Endothelial cell of umbilical vein (primary cell): ENCODE measurements at regions not wholly inside any gene's neighbourhood (a gene's known extent, or its start where the extent isn't known, plus 50 kb on each side); places are given as distances from the start of the nearest gene placed in this dataset.
A peak's percentile ranks its signal among the peaks of the same experiment; 100 is the strongest.

ENCODE experiments used
- BruUV-seq: library from RNA; stranded (reverse); fragments of 400-500 nt; replicated peaks from 2 replicates; lab custom pipeline; 2021; lab: Mats Ljungman, UMichigan
- CTCF ChIA-PET: fragments of 300-600, 350-600 bp; sonication (Branson Sonifier 250); formaldehyde crosslinking; loops from one replicate; lab custom pipeline; 2021; ENCODE audit warnings: antibody characterized with exemption, inconsistent platforms; lab: Charles Lee
- POLR2A ChIA-PET: fragments of 300-600, 350-600 bp; sonication (Branson Sonifier 250); formaldehyde crosslinking; loops from one replicate; lab custom pipeline; 2021; ENCODE audit warnings: antibody characterized with exemption, inconsistent platforms; lab: Charles Lee
- DNase-seq: peaks from one replicate; pipeline ENCODE4 v3.0.0-alpha.2; 2011; ENCODE audit warnings: low read depth, low spot score
- FAIRE-seq: peaks from 2 replicates; lab custom pipeline; 2011; peaks lifted over from hg19 to GRCh38; lab: Jason Lieb, UNC
- H2AFZ ChIP-seq: 2 replicates; pipeline ENCODE4 v1.6.0; 2012; ENCODE audit warnings: low read depth, low read length, control low read depth, inconsistent platforms
- H3K27ac ChIP-seq: 2 replicates; pipeline ENCODE4 v1.5.1; 2011; ENCODE audit warnings: low read depth, mild to moderate bottlenecking, control low read depth, low read length, moderate library complexity; ENCODE audit not compliant: insufficient read depth
- H3K27me3 ChIP-seq, 2 experiments: 2 replicates each; pipeline versions ENCODE4 v1.6.0 to v1.6.1; 2011; ENCODE audit warnings: low read length in 2 of 2, mixed read lengths in 1 of 2; ENCODE audit not compliant: control insufficient read depth in 2 of 2, insufficient read depth in 2 of 2
- H3K36me3 ChIP-seq, 2 experiments: 2 replicates in 1 of 2; 3 replicates in 1 of 2; pipeline ENCODE4 v1.5.1; 2011; ENCODE audit warnings: low read length in 2 of 2, mild to moderate bottlenecking in 1 of 2, moderate library complexity in 1 of 2; ENCODE audit not compliant: control insufficient read depth in 2 of 2, insufficient read depth in 2 of 2; ENCODE audit errors: extremely low read depth in 1 of 2
- H3K4me1 ChIP-seq: 3 replicates; pipeline ENCODE4 v1.5.1; 2011; ENCODE audit warnings: mild to moderate bottlenecking, low read length; ENCODE audit not compliant: control insufficient read depth, insufficient read depth; ENCODE audit errors: extremely low read depth
- H3K4me2 ChIP-seq: 2 replicates; pipeline ENCODE4 v1.6.1; 2011; ENCODE audit warnings: low read length, control low read depth, mixed read lengths; ENCODE audit not compliant: insufficient read depth
- H3K4me3 ChIP-seq, 3 experiments: fragments of 200-600 bp in 1 of 3; sonication (generic), shearing (Covaris generic) in 1 of 3; replicated peaks in 1 of 3; 2 replicates each; pipeline ENCODE4 v1.5.1; 2011 to 2016; ENCODE audit warnings: control low read depth in 3 of 3, low read length in 3 of 3, mild to moderate bottlenecking in 2 of 3, inconsistent platforms in 1 of 3, low read depth in 1 of 3, moderate library complexity in 1 of 3; ENCODE audit not compliant: insufficient read depth in 1 of 3
- H3K79me2 ChIP-seq: 2 replicates; pipeline ENCODE4 v1.6.0; 2012; ENCODE audit warnings: low read length, inconsistent platforms; ENCODE audit not compliant: control insufficient read depth, insufficient read depth
- H3K9ac ChIP-seq: replicated peaks from 2 replicates; pipeline ENCODE3; 2011; ENCODE audit warnings: low read length, control low read depth; ENCODE audit not compliant: insufficient read depth; ENCODE audit errors: extremely low read depth
- H3K9me1 ChIP-seq: replicated peaks from 3 replicates; pipeline ENCODE4 v1.6.0; 2011; ENCODE audit warnings: mild to moderate bottlenecking, low read length; ENCODE audit not compliant: control insufficient read depth, insufficient read depth; ENCODE audit errors: extremely low read depth
- H3K9me3 ChIP-seq: replicated peaks from 2 replicates; pipeline ENCODE4 v1.5.1; 2012; ENCODE audit warnings: low read length, inconsistent platforms; ENCODE audit not compliant: control insufficient read depth, insufficient read depth
- H4K20me1 ChIP-seq: replicated peaks from 2 replicates; pipeline ENCODE3; 2011; ENCODE audit warnings: mild to moderate bottlenecking, low read length; ENCODE audit not compliant: control insufficient read depth, insufficient read depth; ENCODE audit errors: extremely low read depth
- EZH2 ChIP-seq: IDR thresholded peaks from 2 replicates; pipeline ENCODE4 v1.6.1; 2012; ENCODE audit warnings: borderline replicate concordance, low read depth, mild to moderate bottlenecking, moderate library complexity, low read length, inconsistent platforms; ENCODE audit not compliant: severe bottlenecking
- FOS ChIP-seq: IDR thresholded peaks from 2 replicates; pipeline ENCODE4 v1.6.1; 2011; ENCODE audit warnings: mild to moderate bottlenecking, low read length, moderate library complexity, borderline replicate concordance; ENCODE audit not compliant: insufficient read depth
- GATA2 ChIP-seq: IDR thresholded peaks from 2 replicates; pipeline ENCODE4 v1.7.0; 2011; ENCODE audit warnings: low read depth, mild to moderate bottlenecking, moderate library complexity, mixed read lengths, low read length; ENCODE audit not compliant: insufficient read length, insufficient read depth
- JUN ChIP-seq: IDR thresholded peaks from 2 replicates; pipeline ENCODE4 v1.6.1; 2011; ENCODE audit warnings: borderline replicate concordance, low read depth; ENCODE audit not compliant: insufficient read length, insufficient read depth
- MYC ChIP-seq: IDR thresholded peaks from one replicate; pipeline ENCODE4 v1.6.1; 2011; ENCODE audit warnings: mild to moderate bottlenecking, low read depth, low read length
- POLR2A ChIP-seq: IDR thresholded peaks from 2 replicates; pipeline ENCODE4 v1.6.1; 2012; ENCODE audit warnings: low read depth, mild to moderate bottlenecking, control low read depth, low read length
- POLR2AphosphoS5 ChIP-seq: IDR thresholded peaks from 2 replicates; pipeline ENCODE4 v1.6.1; 2012; ENCODE audit warnings: low read depth, mild to moderate bottlenecking, control low read depth, low read length, moderate library complexity; ENCODE audit not compliant: insufficient read depth
- dilution Hi-C: fragments of 300-500 bp; cut with MboI; formaldehyde crosslinking; loops from one replicate; pipeline ENCODE4 v1.15.0; 2019; ENCODE audit warnings: low sequenced_read_pairs; ENCODE audit not compliant: extremely low pct_ligation_motif_present
- intact Hi-C: fragments of 100-400 bp; cut with micrococcal nuclease; formaldehyde crosslinking; loops from one replicate; pipeline ENCODE4 v1.10.0; 2022
- TF ChIP-seq, protein P1 (sequence below), 2 donors: IDR thresholded peaks; 1 replicate in 1 of 2; 2 replicates in 1 of 2; pipeline ENCODE4 v1.5.1; 2011; ENCODE audit warnings: low read length in 2 of 2, mild to moderate bottlenecking in 2 of 2, moderate library complexity in 2 of 2, control low read depth in 1 of 2, inconsistent platforms in 1 of 2, low read depth in 1 of 2; ENCODE audit not compliant: insufficient read depth in 1 of 2; ENCODE audit errors: extremely low read depth in 1 of 2

DNA sequence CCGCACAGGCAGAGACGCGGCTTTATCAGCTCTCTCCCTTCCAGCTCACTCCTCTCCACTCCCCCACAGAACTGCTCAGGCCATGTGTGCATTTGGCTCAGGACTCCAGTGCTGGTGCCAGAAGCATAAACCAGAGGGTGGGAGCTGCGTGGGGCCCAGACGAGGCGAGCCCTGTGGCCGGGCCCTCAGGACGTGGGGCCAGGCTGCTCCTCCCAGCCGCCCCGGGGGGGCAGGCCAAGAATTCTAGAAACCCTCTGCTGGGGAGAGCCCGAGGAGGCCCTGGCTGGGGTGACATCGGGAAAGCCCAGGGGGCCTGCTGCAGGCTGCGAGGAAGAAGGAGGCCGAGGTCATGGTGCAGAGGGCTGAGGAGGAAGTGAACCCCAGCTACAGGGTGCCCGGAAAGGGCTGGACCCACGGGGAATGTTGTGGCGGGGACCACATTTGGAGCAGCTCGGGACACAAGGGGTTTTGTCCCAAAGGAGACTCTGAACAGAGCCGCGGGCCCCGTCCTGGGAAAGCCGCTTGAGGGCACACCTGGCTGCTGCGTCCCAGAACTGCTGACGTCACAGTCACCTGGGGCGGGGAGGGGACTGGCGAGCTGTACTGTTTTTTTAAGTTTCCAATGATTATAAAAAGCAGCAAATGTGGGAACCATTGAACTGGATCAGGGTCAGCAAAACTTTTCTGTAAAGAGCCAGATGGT, 107.1 kb downstream of the BANF2 start:
- CTCF ChIA-PET = interaction anchor here (0.6 to 0.8 kb wide), 2 partner anchors 124 to 126 kb away, joined by 3 read pairs; no protein-coding TSS in a partner anchor
- no peaks in the 10 kb centered on the region for H3K27me3 ChIP-seq
- H4K20me1 ChIP-seq = no peaks in the 10 kb centered on the region
- no peak overlapping the region for H3K9ac ChIP-seq
- H2AFZ ChIP-seq = peak overlapping the region; percentile 95
- no peaks in the 10 kb centered on the region for H3K9me3 ChIP-seq
- H3K36me3 ChIP-seq = no peaks in the 10 kb centered on the region
- H3K9me1 ChIP-seq = no peaks in the 10 kb centered on the region
- dilution Hi-C loops = no loop called here
- H3K4me3 ChIP-seq = no peak overlapping the region
- H3K4me2 ChIP-seq = no peak overlapping the region
- TF ChIP-seq JUN = no peak
- TF ChIP-seq MYC = no peak
- TF ChIP-seq POLR2A = no peak
- TF ChIP-seq POLR2AphosphoS5 = no peak
- TF ChIP-seq GATA2 = no peak
- no peak for TF ChIP-seq EZH2
- TF ChIP-seq FOS = no peak
- TF ChIP-seq, protein P1, sequence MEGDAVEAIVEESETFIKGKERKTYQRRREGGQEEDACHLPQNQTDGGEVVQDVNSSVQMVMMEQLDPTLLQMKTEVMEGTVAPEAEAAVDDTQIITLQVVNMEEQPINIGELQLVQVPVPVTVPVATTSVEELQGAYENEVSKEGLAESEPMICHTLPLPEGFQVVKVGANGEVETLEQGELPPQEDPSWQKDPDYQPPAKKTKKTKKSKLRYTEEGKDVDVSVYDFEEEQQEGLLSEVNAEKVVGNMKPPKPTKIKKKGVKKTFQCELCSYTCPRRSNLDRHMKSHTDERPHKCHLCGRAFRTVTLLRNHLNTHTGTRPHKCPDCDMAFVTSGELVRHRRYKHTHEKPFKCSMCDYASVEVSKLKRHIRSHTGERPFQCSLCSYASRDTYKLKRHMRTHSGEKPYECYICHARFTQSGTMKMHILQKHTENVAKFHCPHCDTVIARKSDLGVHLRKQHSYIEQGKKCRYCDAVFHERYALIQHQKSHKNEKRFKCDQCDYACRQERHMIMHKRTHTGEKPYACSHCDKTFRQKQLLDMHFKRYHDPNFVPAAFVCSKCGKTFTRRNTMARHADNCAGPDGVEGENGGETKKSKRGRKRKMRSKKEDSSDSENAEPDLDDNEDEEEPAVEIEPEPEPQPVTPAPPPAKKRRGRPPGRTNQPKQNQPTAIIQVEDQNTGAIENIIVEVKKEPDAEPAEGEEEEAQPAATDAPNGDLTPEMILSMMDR (IDR thresholded peaks at IDR 0.05; ENCODE audit: extremely low read depth in 1 of 2, insufficient read depth in 1 of 2, low read depth in 1 of 2, low read length in 2 of 2) = no peak
- POLR2A ChIA-PET = no interaction called here
- DNase-seq (peak; percentile 48), FAIRE-seq (no peak)
- H3K4me1 ChIP-seq = peaks cover 4% of the 10 kb centered on the region
- no peak overlapping the region for H3K27ac ChIP-seq
- intact Hi-C loops = no loop called here
- BruUV-seq = no TSS peak
- H3K79me2 ChIP-seq = no peaks in the 10 kb centered on the region
